HG03060 (cell line): ENCODE measurements at regions not wholly inside any gene's neighbourhood (a gene's known extent, or its start where the extent isn't known, plus 50 kb on each side); places are given as distances from the start of the nearest gene placed in this dataset.
A peak's percentile ranks its signal among the peaks of the same experiment; 100 is the strongest.

Source experiments
- ATAC-seq: cut with Tn5 transposase; IDR thresholded peaks from one replicate; pipeline ENCODE4 v1.9.1; 2021; ENCODE audit warnings: low read depth, moderate number of reproducible peaks; ENCODE audit not compliant: unreplicated experiment

- ATAC-seq = no peak
Measured at GRCh38 chr12:77372026-77372425, 306.7 kb upstream of the E2F7 start.

GRCh38 chr12:77368379-77368778 is 303.0 kb upstream of the E2F7 start:
- ATAC-seq = no peak

- ATAC-seq = no peak
Measured at GRCh38 chr12:77366616-77367015, 301.2 kb upstream of the E2F7 start.

GRCh38 chr12:77364400-77364799 is 299.0 kb upstream of the E2F7 start:
- ATAC-seq = no peak

GRCh38 chr12:77362509-77363210 is 297.3 kb upstream of the E2F7 start:
- no peak for ATAC-seq

GRCh38 chr12:77357655-77358054 is 292.3 kb upstream of the E2F7 start:
- no peak for ATAC-seq

- ATAC-seq = no peak
Measured at GRCh38 chr12:77354766-77355362, 289.5 kb upstream of the E2F7 start.

- ATAC-seq = no peak
Measured at GRCh38 chr12:77352946-77353345, 287.6 kb upstream of the E2F7 start.

GRCh38 chr12:77351860-77352259 is 286.5 kb upstream of the E2F7 start:
- ATAC-seq = no peak

- no peak for ATAC-seq
Measured at GRCh38 chr12:77349689-77350370, 284.5 kb upstream of the E2F7 start.

GRCh38 chr12:77347017-77347416 is 281.6 kb upstream of the E2F7 start:
- no peak for ATAC-seq

DNA sequence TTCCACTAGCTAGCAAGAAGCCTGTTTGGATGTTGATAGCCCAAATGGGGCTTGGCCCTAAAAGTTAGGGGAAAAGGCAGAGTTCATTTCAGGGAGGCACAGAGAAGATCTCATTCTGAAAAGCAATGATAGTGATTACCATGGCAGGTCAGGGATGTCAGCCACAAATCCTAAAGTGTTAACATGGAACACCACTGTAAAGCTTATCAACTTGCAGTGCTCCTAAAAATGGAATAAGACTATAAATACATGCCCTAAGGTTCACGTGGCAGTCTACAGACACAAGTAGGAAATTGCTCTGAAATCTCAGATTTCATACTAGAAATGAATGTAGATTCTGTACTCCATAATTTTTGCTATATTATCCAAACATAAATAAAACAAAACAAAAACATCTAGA is 280.0 kb upstream of the E2F7 start:
- ATAC-seq = no peak

DNA sequence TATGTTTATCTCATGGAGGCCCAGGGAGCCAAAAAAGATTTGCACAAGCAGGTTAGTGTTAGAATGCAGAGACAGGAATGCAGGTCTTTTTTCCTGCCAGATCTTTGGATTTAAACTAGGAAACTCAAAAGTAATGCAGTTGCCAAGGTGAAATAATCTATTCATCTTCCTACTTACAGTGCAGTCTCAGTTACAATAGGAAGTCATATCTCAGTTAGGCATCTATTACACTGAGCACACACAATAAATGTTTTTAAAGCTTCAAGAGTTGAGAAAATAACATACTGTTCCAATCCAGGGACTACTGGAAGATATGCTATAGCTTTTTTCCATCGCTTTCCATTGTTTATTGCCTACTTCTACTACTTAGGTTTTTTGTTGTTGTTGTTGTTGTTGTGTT is 279.3 kb upstream of the E2F7 start:
- ATAC-seq = no peak

GRCh38 chr12:77343291-77343690 is 277.9 kb upstream of the E2F7 start:
- no peak for ATAC-seq

GRCh38 chr12:77342253-77342652 is 276.9 kb upstream of the E2F7 start:
- no peak for ATAC-seq

DNA sequence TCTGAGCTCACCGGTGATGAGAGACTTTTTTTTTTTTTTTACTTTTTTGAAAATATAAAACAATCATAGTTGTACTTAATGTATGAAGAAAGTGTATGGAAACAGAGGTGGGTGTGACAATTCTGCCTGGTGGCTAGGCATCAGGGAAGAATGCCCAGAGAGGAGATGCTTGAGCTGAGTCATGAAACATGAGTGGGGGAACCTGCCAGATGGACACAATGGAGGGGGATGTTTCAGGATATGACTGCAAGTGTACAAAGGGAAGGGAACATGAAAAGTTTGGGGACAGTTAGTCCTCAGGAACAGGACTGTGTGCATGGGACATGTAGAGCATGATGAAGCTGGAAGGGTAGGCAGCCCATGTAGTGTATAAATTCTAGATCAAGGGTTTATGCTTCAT is 274.2 kb upstream of the E2F7 start:
- ATAC-seq = no peak

- no peak for ATAC-seq
Measured at GRCh38 chr12:77337362-77337761, 272.0 kb upstream of the E2F7 start.

- no peak for ATAC-seq
Measured at GRCh38 chr12:77334806-77335205, 269.4 kb upstream of the E2F7 start.

DNA sequence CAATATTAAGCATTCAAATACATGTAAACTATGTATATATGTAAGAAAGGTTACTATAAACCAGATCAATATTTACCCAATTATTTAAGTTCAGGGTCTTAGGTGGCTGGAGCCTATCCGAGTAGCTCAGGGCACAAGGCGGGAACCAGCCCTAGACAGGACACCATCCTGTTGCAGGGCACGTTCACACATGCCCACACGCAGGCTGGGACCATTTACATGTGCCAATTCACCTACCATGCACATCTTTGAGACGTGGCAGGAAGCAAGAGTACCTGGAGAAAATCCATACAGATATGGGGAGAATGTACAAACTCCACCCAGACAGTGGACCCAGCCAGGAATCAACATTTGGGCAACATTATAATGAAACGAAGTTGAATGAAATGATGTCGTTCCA is 263.0 kb upstream of the E2F7 start:
- no peak for ATAC-seq

DNA sequence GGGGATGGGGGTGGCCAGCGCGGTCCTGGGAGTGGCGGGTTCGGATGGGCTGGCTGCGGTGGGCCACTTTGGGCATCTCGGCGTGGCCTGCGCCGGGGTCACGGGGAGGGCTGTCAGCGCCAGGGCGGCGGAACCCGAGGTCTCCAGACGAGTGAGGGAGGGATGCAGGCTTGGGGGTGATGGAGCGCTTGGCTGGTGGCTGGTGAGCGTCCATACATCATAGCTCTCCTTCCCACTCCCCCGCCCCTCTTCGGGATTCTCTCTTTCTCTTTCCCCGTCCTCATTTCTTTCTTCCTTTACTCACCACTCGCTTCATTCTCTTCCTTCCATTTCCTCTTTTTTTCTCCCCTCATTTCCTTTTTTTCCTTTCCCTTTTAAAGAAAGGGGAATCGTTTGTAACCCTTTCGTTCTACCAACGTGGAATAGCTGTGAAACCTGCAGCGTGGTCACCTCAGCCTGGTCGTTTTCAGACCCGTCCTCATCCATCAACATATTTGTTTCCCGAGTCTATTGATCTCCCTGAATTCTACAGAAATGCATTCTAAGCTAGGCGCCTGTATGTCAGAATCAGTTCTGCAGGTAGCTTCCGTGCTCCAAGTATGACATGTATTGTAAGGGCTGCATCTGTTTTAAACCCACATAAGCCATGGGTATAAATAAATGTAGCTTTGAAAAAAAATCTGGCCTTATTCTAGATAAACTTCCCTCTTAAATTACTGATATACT is 260.3 kb upstream of the E2F7 start:
- no peak for ATAC-seq

GRCh38 chr12:77324763-77325468 is 259.5 kb upstream of the E2F7 start:
- peak; percentile 36 for ATAC-seq
